A549 (cell line): ENCODE measurements at regions not wholly inside any gene's neighbourhood (a gene's known extent, or its start where the extent isn't known, plus 50 kb on each side); places are given as distances from the start of the nearest gene placed in this dataset.
"Not testable (repeated sequence)": the region's sequence is repeated elsewhere in the genome, so short reads cannot be mapped to it uniquely, and the experiment has no call there.

ENCODE experiments used
- RFX5 ChIP-seq: fragments of 450-650 bp; IDR thresholded peaks from 2 replicates; pipeline ENCODE4 v1.7.1; 2014; ENCODE audit warnings: antibody characterized with exemption, mild to moderate bottlenecking, moderate library complexity
- RNF2 ChIP-seq: fragments of 200-600 bp; sonication (generic); IDR thresholded peaks from 2 replicates; pipeline ENCODE4 v1.6.1; 2016; ENCODE audit warnings: low read depth, mild to moderate bottlenecking, antibody characterized with exemption, moderate library complexity, borderline replicate concordance

DNA sequence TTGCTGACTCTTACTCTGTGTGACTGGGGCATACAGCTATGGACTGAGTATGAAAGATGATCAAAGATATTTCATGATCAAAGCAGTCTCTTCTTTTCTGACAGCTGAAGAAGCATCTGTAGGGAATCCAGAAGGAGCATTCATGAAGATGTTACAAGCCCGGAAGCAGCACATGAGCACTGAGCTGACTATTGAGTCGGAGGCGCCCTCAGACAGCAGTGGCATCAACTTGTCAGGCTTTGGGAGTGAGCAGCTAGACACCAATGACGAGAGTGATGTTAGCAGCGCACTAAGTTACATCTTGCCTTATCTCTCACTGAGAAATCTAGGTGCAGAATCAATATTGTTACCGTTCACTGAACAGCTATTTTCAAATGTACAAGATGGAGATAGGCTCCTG, 154.4 kb downstream of the GOSR1 start:
- not testable (repeated sequence) for TF ChIP-seq RNF2, RFX5
